WTC11 (cell line): ENCODE measurements at regions not wholly inside any gene's neighbourhood (a gene's known extent, or its start where the extent isn't known, plus 50 kb on each side); places are given as distances from the start of the nearest gene placed in this dataset.

ENCODE experiments used
- CTCF ChIP-seq: fragments of 200-600 bp; IDR thresholded peaks from 2 replicates; pipeline ENCODE4 v1.8.0; 2022; ENCODE audit warnings: antibody characterized with exemption
- NFYB ChIP-seq: sonication (generic); formaldehyde crosslinking; conservative IDR thresholded peaks from 2 replicates; pipeline ENCODE4 v1.8.0; 2022; ENCODE audit warnings: low read depth, missing genetic modification reagents

GRCh38 chr1:229205854-229206253 lies 65.1 kb upstream of the RAB4A start:
- TF ChIP-seq NFYB (CRISPR knock-in tag) (no peak), CTCF (no peak)
